Endothelial cell (in vitro differentiated cells): ENCODE measurements at regions not wholly inside any gene's neighbourhood (a gene's known extent, or its start where the extent isn't known, plus 50 kb on each side); places are given as distances from the start of the nearest gene placed in this dataset.

Experiments used
- DNase-seq: peaks from one replicate; pipeline ENCODE4 v3.0.0; 2021; ENCODE audit warnings: low spot score
- H3K27ac Mint-ChIP-seq: one replicate; pipeline ENCODE4 v1.8.0; 2021; ENCODE audit warnings: mixed read lengths, inconsistent platforms; ENCODE audit not compliant: unreplicated experiment
- H3K27me3 Mint-ChIP-seq: one replicate; pipeline ENCODE4 v1.8.0; 2021; ENCODE audit warnings: mild to moderate bottlenecking, moderate library complexity, mixed read lengths, inconsistent platforms; ENCODE audit not compliant: unreplicated experiment
- H3K36me3 Mint-ChIP-seq: one replicate; pipeline ENCODE4 v1.8.0; 2021; ENCODE audit warnings: mild to moderate bottlenecking, low read depth, mixed read lengths, inconsistent platforms; ENCODE audit not compliant: unreplicated experiment
- H3K4me1 Mint-ChIP-seq: one replicate; pipeline ENCODE4 v1.8.0; 2021; ENCODE audit warnings: mild to moderate bottlenecking, mixed read lengths, inconsistent platforms; ENCODE audit not compliant: unreplicated experiment
- H3K4me3 Mint-ChIP-seq: one replicate; pipeline ENCODE4 v1.8.0; 2021; ENCODE audit warnings: mild to moderate bottlenecking, mixed read lengths, inconsistent platforms; ENCODE audit not compliant: unreplicated experiment
- H3K9me3 Mint-ChIP-seq: one replicate; pipeline ENCODE4 v1.8.0; 2021; ENCODE audit warnings: mixed read lengths, inconsistent platforms; ENCODE audit not compliant: unreplicated experiment
- CTCF ChIP-seq: fragments of 200-600 bp; sonication (generic); IDR thresholded peaks from one replicate; pipeline ENCODE4 v1.5.0; 2021; ENCODE audit warnings: antibody characterized with exemption; ENCODE audit not compliant: unreplicated experiment

GRCh38 chr9:1659363-1659690 is 355.8 kb upstream of the SMARCA2 start:
- Mint-ChIP-seq H3K4me3 (no peak overlapping the region), H3K27ac (no peak overlapping the region), H3K9me3 (peaks cover under 1% of the 10 kb centered on the region), H3K27me3 (peaks cover 1% of the 10 kb centered on the region), H3K36me3 (no peaks in the 10 kb centered on the region), H3K4me1 (peaks cover 3% of the 10 kb centered on the region)
- no peak for TF ChIP-seq CTCF
- DNase-seq: no peak

- no peak for DNase-seq
- TF ChIP-seq CTCF: no peak
- Mint-ChIP-seq H3K27me3 (no peaks in the 10 kb centered on the region), H3K4me1 (no peaks in the 10 kb centered on the region), H3K36me3 (peaks cover 5% of the 10 kb centered on the region), H3K9me3 (peaks cover 4% of the 10 kb centered on the region), H3K4me3 (no peak overlapping the region), H3K27ac (no peak overlapping the region)
These were observed 346.7 kb upstream of the SMARCA2 start for GRCh38 chr9:1668441-1668840.

- no peak for TF ChIP-seq CTCF
- H3K27me3 Mint-ChIP-seq: no peaks in the 10 kb centered on the region
- H3K4me3 Mint-ChIP-seq: no peak overlapping the region
- H3K36me3 Mint-ChIP-seq: no peaks in the 10 kb centered on the region
- no peak overlapping the region for H3K27ac Mint-ChIP-seq
- DNase-seq: no peak
- no peaks in the 10 kb centered on the region for H3K4me1 Mint-ChIP-seq
- no peaks in the 10 kb centered on the region for H3K9me3 Mint-ChIP-seq
These were observed 341.8 kb upstream of the SMARCA2 start for GRCh38 chr9:1673300-1673699.

GRCh38 chr9:1676771-1677170 is 338.4 kb upstream of the SMARCA2 start:
- no peak overlapping the region for H3K4me3 Mint-ChIP-seq
- no peaks in the 10 kb centered on the region for H3K4me1 Mint-ChIP-seq
- H3K9me3 Mint-ChIP-seq: no peaks in the 10 kb centered on the region
- no peak overlapping the region for H3K27ac Mint-ChIP-seq
- no peaks in the 10 kb centered on the region for H3K36me3 Mint-ChIP-seq
- peaks cover 4% of the 10 kb centered on the region for H3K27me3 Mint-ChIP-seq
- TF ChIP-seq CTCF: no peak
- no peak for DNase-seq

- Mint-ChIP-seq H3K27me3 (peaks cover 1% of the 10 kb centered on the region), H3K36me3 (no peaks in the 10 kb centered on the region), H3K4me3 (no peak overlapping the region), H3K4me1 (no peaks in the 10 kb centered on the region), H3K9me3 (no peaks in the 10 kb centered on the region), H3K27ac (no peak overlapping the region)
- TF ChIP-seq CTCF: no peak
- DNase-seq: no peak
These were observed 331.2 kb upstream of the SMARCA2 start for GRCh38 chr9:1683951-1684350.
